ENCODE measurements at regions not wholly inside any gene's neighbourhood (a gene's known extent, or its start where the extent isn't known, plus 50 kb on each side); places are given as distances from the start of the nearest gene placed in this dataset.

DNA sequence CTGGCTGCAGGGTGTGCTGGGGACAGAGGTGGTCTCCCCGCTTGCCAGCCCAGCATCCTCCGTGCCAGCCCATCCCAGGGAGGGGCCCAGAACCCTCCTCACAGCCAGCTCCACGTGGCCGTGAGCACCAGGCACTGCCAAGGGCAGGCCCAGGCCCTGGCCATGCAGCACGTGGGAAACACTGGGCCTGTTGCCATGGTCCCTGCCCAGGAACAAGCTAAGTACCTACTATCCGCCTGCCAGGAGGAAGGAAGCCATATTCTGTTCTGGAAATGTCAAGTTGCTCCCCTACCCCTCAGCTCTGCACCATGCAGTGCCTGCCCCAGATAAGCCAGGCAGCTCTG is 250.6 kb downstream of the CYP26B1 start:
- Histone ChIP-seq H3K9ac (no peak overlapping the region), H3K36me3 (no peaks in the 10 kb centered on the region), H4K20me1 (no peaks in the 10 kb centered on the region), H3K27ac (no peak overlapping the region), H3K4me1 (peaks cover 0 to 28% (median 12%) of the 10 kb centered on the region in 10 experiments; a peak in 17 of 20 replicates), H3K9me3 (replicated peaks in 1 of 11) (peaks cover 0 to 13% (median 0%) of the 10 kb centered on the region in 11 experiments; a peak in 5 of 22 replicates), H3K27me3 (no peaks in the 10 kb centered on the region), H3K4me3 (no peak overlapping the region), H3K4me2 (peak overlapping the region in 9 of 11 experiments; percentile 24 to 64 (median 41); a peak in 17 of 22 replicates)
- TF ChIP-seq Cebpa-rat (IDR thresholded peaks at IDR 0.05): no peak

- no peak overlapping the region for H3K27ac ChIP-seq
- H3K9ac ChIP-seq: no peak overlapping the region
- no peaks in the 10 kb centered on the region for H4K20me1 ChIP-seq
- no peak for TF ChIP-seq Cebpa-rat (IDR thresholded peaks at IDR 0.05)
- no peak overlapping the region for H3K4me3 ChIP-seq
- H3K4me1 ChIP-seq: peaks cover 0 to 29% (median 12%) of the 10 kb centered on the region in 10 experiments; a peak in 17 of 20 replicates
- peaks cover 0 to 11% (median 0%) of the 10 kb centered on the region in 11 experiments; a peak in 5 of 22 replicates for H3K9me3 ChIP-seq (replicated peaks in 1 of 11)
- peak overlapping the region in 9 of 11 experiments; percentile 24 to 64 (median 41); a peak in 17 of 22 replicates for H3K4me2 ChIP-seq
- no peaks in the 10 kb centered on the region for H3K27me3 ChIP-seq
- H3K36me3 ChIP-seq: no peaks in the 10 kb centered on the region
Observed at GRCh38 chr2:71896385-71897136, 251.1 kb downstream of the CYP26B1 start.

DNA sequence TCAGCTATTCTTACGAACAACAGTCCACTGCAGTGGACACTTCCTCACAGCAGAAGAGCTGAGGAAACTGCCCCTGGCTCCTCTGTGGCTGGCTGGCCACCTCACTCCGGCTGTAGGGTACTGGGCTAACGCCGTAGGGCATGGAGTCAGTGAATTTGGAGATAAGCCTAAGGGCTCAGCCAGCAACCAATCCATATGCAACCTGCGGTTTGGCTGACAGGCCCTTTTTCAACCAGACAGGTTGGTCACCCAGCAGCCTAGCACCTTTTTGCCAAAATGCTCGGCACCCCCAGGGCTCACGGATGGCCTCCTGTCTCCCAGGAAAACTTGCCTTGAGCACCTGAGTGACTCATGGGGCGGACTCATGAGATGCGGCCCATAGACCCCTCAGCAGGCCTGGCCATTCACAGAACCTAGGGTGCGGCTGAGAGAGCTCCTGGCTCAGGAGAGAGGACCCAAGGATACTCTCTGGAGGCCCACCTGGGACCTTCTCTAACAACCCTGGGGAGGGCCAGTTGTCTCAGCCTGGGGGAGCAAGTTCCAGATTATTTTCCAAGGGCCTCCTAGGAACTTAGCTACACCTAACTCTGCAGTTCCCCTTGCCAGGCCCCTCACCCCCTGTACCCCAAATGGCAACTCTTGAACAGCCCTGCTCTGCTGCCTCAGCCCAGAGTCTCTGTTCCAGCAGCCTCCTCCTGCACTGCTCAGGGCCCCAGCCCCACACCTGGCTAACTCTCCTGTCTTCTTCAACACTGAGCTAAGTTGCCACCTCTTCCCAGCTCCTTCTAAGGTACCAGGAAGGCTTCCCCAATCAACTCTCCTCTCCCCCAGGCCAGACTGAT is 252.1 kb downstream of the CYP26B1 start:
- no peaks in the 10 kb centered on the region for H3K36me3 ChIP-seq

GRCh38 chr2:71894261-71894660 is 253.4 kb downstream of the CYP26B1 start:
- no peaks in the 10 kb centered on the region for H3K36me3 ChIP-seq
- no peak overlapping the region for H3K4me3 ChIP-seq
- no peak for TF ChIP-seq Cebpa-rat (IDR thresholded peaks at IDR 0.05)
- H3K9ac ChIP-seq: no peak overlapping the region
- peaks cover 0 to 36% (median 14%) of the 10 kb centered on the region in 10 experiments; a peak in 17 of 20 replicates for H3K4me1 ChIP-seq
- no peaks in the 10 kb centered on the region for H4K20me1 ChIP-seq
- H3K9me3 ChIP-seq (replicated peaks in 1 of 11): no peaks in the 10 kb centered on the region; a peak in 1 of 22 replicates
- H3K4me2 ChIP-seq: no peak overlapping the region
- no peak overlapping the region for H3K27ac ChIP-seq
- H3K27me3 ChIP-seq: no peaks in the 10 kb centered on the region

More for the DNA sequence above, 252.1 kb downstream of the CYP26B1 start:
- H3K9me3 ChIP-seq (replicated peaks in 1 of 11): peaks cover 0 to 1% (median 0%) of the 10 kb centered on the region in 11 experiments; a peak in 2 of 22 replicates
- H3K4me1 ChIP-seq: peaks cover 0 to 29% (median 12%) of the 10 kb centered on the region in 10 experiments; a peak in 17 of 20 replicates
- no peaks in the 10 kb centered on the region for H3K27me3 ChIP-seq
- no peak overlapping the region for H3K4me2 ChIP-seq
- TF ChIP-seq Cebpa-rat (IDR thresholded peaks at IDR 0.05): no peak
- H4K20me1 ChIP-seq: no peaks in the 10 kb centered on the region
- no peak overlapping the region for H3K27ac ChIP-seq
- no peak overlapping the region for H3K4me3 ChIP-seq
- no peak overlapping the region for H3K9ac ChIP-seq

DNA sequence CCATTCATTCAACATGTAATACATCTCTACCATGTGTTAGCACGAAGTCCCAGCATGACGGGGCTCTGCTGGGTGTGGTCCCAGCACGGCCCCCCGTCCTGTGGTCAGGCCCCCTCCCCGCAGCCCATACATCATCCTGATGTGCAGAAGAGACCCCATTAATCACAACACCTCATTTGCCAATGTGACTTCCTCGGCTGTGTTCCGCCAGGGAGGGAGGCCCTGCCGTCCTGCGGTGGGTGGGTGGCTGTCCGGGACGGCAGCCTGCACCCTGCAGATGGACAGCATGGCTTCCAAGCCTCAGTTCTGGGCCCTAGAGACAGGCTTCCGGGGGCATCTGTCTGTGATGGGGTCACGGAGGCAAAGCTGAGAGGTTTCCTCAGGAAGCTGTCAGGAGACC is 254.0 kb downstream of the CYP26B1 start:
- H3K4me1 ChIP-seq: peaks cover 0 to 42% (median 14%) of the 10 kb centered on the region in 10 experiments; a peak in 17 of 20 replicates
- H4K20me1 ChIP-seq: no peaks in the 10 kb centered on the region
- no peak overlapping the region for H3K9ac ChIP-seq
- TF ChIP-seq Cebpa-rat (IDR thresholded peaks at IDR 0.05): no peak
- no peaks in the 10 kb centered on the region; a peak in 1 of 22 replicates for H3K9me3 ChIP-seq (replicated peaks in 1 of 11)
- H3K27me3 ChIP-seq: no peaks in the 10 kb centered on the region
- no peak overlapping the region for H3K4me2 ChIP-seq
- H3K36me3 ChIP-seq: no peaks in the 10 kb centered on the region
- no peak overlapping the region for H3K4me3 ChIP-seq
- H3K27ac ChIP-seq: no peak overlapping the region

- Histone ChIP-seq H3K4me1 (peaks cover 0 to 47% (median 14%) of the 10 kb centered on the region in 10 experiments; a peak in 17 of 20 replicates), H3K27ac (no peak overlapping the region)
Observed at GRCh38 chr2:71892896-71893295, 254.8 kb downstream of the CYP26B1 start.

GRCh38 chr2:71892423-71892730 is 255.3 kb downstream of the CYP26B1 start:
- no peak overlapping the region for H3K9ac ChIP-seq
- H3K27me3 ChIP-seq: no peaks in the 10 kb centered on the region
- H3K36me3 ChIP-seq: no peaks in the 10 kb centered on the region
- no peak overlapping the region for H3K4me3 ChIP-seq
- no peaks in the 10 kb centered on the region for H4K20me1 ChIP-seq
- no peak for TF ChIP-seq Cebpa-rat (IDR thresholded peaks at IDR 0.05)
- H3K4me1 ChIP-seq: peaks cover 0 to 47% (median 14%) of the 10 kb centered on the region in 10 experiments; a peak in 17 of 20 replicates
- peak overlapping the region in 3 of 11 experiments; percentile 20 to 46 (median 43); a peak in 5 of 22 replicates for H3K4me2 ChIP-seq
- no peak overlapping the region for H3K27ac ChIP-seq
- peaks cover 0 to 3% (median 0%) of the 10 kb centered on the region in 11 experiments; a peak in 2 of 22 replicates for H3K9me3 ChIP-seq (replicated peaks in 1 of 11)

More at GRCh38 chr2:71892896-71893295, 254.8 kb downstream of the CYP26B1 start:
- Histone ChIP-seq H3K4me3 (no peak overlapping the region), H3K9ac (no peak overlapping the region), H3K9me3 (replicated peaks in 1 of 11) (no peaks in the 10 kb centered on the region; a peak in 1 of 22 replicates), H3K36me3 (no peaks in the 10 kb centered on the region), H4K20me1 (no peaks in the 10 kb centered on the region), H3K27me3 (no peaks in the 10 kb centered on the region), H3K4me2 (peak overlapping the region in 4 of 11 experiments; percentile 1 to 46 (median 32); a peak in 7 of 22 replicates)
- TF ChIP-seq Cebpa-rat (IDR thresholded peaks at IDR 0.05): no peak

DNA sequence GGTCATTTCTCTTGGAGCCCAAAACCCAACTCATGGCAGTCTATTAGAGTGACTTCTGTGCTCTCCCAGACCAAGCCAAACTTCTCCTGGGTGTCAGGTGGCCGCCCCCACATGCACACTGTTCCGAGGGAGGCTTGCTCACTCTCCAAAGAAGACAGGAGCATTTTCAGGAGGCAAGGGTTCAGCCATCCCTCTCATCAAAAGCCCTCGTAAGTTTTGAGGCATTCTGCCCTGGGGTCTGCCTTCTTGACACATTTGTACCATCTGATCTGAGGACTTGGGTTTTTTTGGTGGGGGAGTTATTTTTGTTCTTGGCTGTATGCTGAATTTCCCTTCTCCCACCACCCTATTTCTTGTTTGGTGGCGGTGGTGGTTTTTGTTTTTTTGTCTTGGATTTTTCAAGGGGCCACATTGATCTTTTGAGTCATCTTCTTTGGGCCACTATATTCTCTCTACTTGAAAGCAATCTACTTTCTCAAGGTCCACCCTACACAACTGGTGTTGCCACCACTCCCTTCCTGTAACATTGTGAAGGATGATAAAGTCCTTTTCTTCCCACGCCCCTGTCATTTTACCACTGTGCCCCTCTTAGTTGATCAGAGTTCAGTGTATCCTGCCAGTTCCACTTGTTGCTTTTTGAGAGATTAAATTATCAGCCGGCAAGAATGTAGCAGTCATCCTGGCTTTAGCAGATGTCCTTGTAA is 255.8 kb downstream of the CYP26B1 start:
- Histone ChIP-seq H3K36me3 (no peaks in the 10 kb centered on the region), H3K9ac (no peak overlapping the region), H3K27me3 (no peaks in the 10 kb centered on the region), H3K27ac (no peak overlapping the region), H3K4me3 (no peak overlapping the region), H4K20me1 (no peaks in the 10 kb centered on the region), H3K4me1 (peaks cover 0 to 43% (median 10%) of the 10 kb centered on the region in 10 experiments; a peak in 17 of 20 replicates), H3K9me3 (replicated peaks in 1 of 11) (peaks cover 0 to 4% (median 0%) of the 10 kb centered on the region in 11 experiments; a peak in 3 of 22 replicates), H3K4me2 (peak overlapping the region in 3 of 11 experiments; percentile 20 to 46 (median 43); a peak in 4 of 22 replicates)
- TF ChIP-seq Cebpa-rat (IDR thresholded peaks at IDR 0.05): no peak

All from BLaER1 treated with 17β-estradiol and CSF1 and Interleukin-3, amounts not matched to agents 10 nM and 100 nM (cell line).